HepG2 (cell line): ENCODE measurements at regions not wholly inside any gene's neighbourhood (a gene's known extent, or its start where the extent isn't known, plus 50 kb on each side); places are given as distances from the start of the nearest gene placed in this dataset.

ENCODE experiments used
- AHR ChIP-seq: IDR thresholded peaks from 2 replicates; pipeline ENCODE4 v1.6.1; 2018; ENCODE audit warnings: missing genetic modification reagents, missing compliant biosample characterization
- ARID3A ChIP-seq: IDR thresholded peaks from 2 replicates; pipeline ENCODE4 v1.6.1; 2012; ENCODE audit warnings: low read depth, low read length, improper control_type of control experiment
- ATF2 ChIP-seq: sonication (generic); formaldehyde crosslinking; IDR thresholded peaks from 2 replicates; pipeline ENCODE4 v1.4.0; 2020; ENCODE audit warnings: missing genetic modification reagents
- EP300 ChIP-seq, 3 experiments: sonication (generic) in 1 of 3; formaldehyde crosslinking in 1 of 3; IDR thresholded peaks; 2 replicates each; pipeline versions ENCODE4 v1.5.1 to v1.6.1; 2011 to 2020; ENCODE audit warnings: low read depth in 2 of 3, low read length in 2 of 3, borderline replicate concordance in 1 of 3, improper control_type of control experiment in 1 of 3, mild to moderate bottlenecking in 1 of 3, missing genetic modification reagents in 1 of 3, moderate library complexity in 1 of 3
- KLF16 ChIP-seq, 2 experiments: sonication (generic) in 1 of 2; formaldehyde crosslinking in 1 of 2; IDR thresholded peaks; 2 replicates each; pipeline versions ENCODE4 v1.6.1 to v1.8.0; 2016 to 2023; ENCODE audit warnings: missing genetic modification reagents in 2 of 2, missing compliant biosample characterization in 1 of 2
- PHF8 ChIP-seq: sonication (generic); formaldehyde crosslinking; IDR thresholded peaks from 2 replicates; pipeline ENCODE4 v1.5.0; 2020; ENCODE audit warnings: missing genetic modification reagents
- SP1 ChIP-seq, 2 experiments: fragments of 450-650 bp in 1 of 2; sonication (generic) in 1 of 2; formaldehyde crosslinking in 1 of 2; IDR thresholded peaks; 2 replicates each; pipeline versions ENCODE4 v1.4.0 to v1.6.1; 2016 to 2020; ENCODE audit warnings: missing genetic modification reagents in 1 of 2
- THYN1 ChIP-seq: sonication (generic); formaldehyde crosslinking; IDR thresholded peaks from 2 replicates; pipeline ENCODE4 v1.8.1; 2023; ENCODE audit warnings: low read depth, mild to moderate bottlenecking, moderate library complexity, missing genetic modification reagents, borderline replicate concordance
- ZNF329 ChIP-seq: sonication (generic); formaldehyde crosslinking; IDR thresholded peaks from 2 replicates; pipeline ENCODE4 v1.9.0; 2021; ENCODE audit warnings: low read depth, mild to moderate bottlenecking, missing genetic modification reagents
- ZNF343 ChIP-seq: sonication (generic); formaldehyde crosslinking; IDR thresholded peaks from 2 replicates; pipeline ENCODE4 v1.4.0; 2020; ENCODE audit warnings: mild to moderate bottlenecking, missing genetic modification reagents
- ZNF768 ChIP-seq: sonication (generic); formaldehyde crosslinking; IDR thresholded peaks from 2 replicates; pipeline ENCODE4 v1.4.0; 2020; ENCODE audit warnings: missing genetic modification reagents

- TF ChIP-seq SP1 (IDR thresholded peaks at IDR 0.05): no peak
- no peak for TF ChIP-seq SP1 (CRISPR knock-in tag; IDR thresholded peaks at IDR 0.05)
- TF ChIP-seq ZNF343 (CRISPR knock-in tag): no peak
- no peak for TF ChIP-seq ATF2 (CRISPR knock-in tag)
- no peak for TF ChIP-seq EP300 (IDR thresholded peaks at IDR 0.05; ENCODE audit: low read depth in 2 of 2, low read length in 2 of 2)
- TF ChIP-seq EP300 (CRISPR knock-in tag; IDR thresholded peaks at IDR 0.05; ENCODE audit: borderline replicate concordance): no peak
- no peak for TF ChIP-seq PHF8 (CRISPR knock-in tag)
- TF ChIP-seq AHR (CRISPR knock-in tag): no peak
- TF ChIP-seq ARID3A: no peak
- no peak for TF ChIP-seq THYN1 (CRISPR knock-in tag)
- no peak for TF ChIP-seq ZNF768 (CRISPR knock-in tag)
- no peak for TF ChIP-seq KLF16 (CRISPR knock-in tag; IDR thresholded peaks at IDR 0.05)
- no peak for TF ChIP-seq ZNF329 (CRISPR knock-in tag)
Observed at GRCh38 chr1:244330318-244330625, 121.4 kb downstream of the ADSS2 start.
